Chondrocyte (in vitro differentiated cells): ENCODE measurements at regions not wholly inside any gene's neighbourhood (a gene's known extent, or its start where the extent isn't known, plus 50 kb on each side); places are given as distances from the start of the nearest gene placed in this dataset.

ENCODE experiments used
- DNase-seq: peaks from one replicate; pipeline ENCODE4 v3.0.0; 2021; ENCODE audit warnings: mixed read lengths, low spot score
- H3K27ac Mint-ChIP-seq: one replicate; pipeline ENCODE4 v1.8.0; 2021; ENCODE audit warnings: mild to moderate bottlenecking, moderate library complexity, mixed read lengths; ENCODE audit not compliant: unreplicated experiment
- H3K27me3 Mint-ChIP-seq: 2 replicates; pipeline ENCODE4 v1.8.0; 2021; ENCODE audit warnings: low read depth, mixed read lengths
- H3K36me3 Mint-ChIP-seq: 2 replicates; pipeline ENCODE4 v1.8.0; 2021; ENCODE audit warnings: low read depth, mixed read lengths
- H3K4me1 Mint-ChIP-seq: 2 replicates; pipeline ENCODE4 v1.8.0; 2021; ENCODE audit warnings: low read depth, mild to moderate bottlenecking, mixed read lengths
- H3K4me3 Mint-ChIP-seq: one replicate; pipeline ENCODE4 v1.8.0; 2021; ENCODE audit warnings: mild to moderate bottlenecking, moderate library complexity, mixed read lengths; ENCODE audit not compliant: unreplicated experiment
- H3K9me3 Mint-ChIP-seq: 2 replicates; pipeline ENCODE4 v1.8.0; 2021; ENCODE audit warnings: low read depth, mixed read lengths
- TF ChIP-seq, protein P1 (sequence below): fragments of 200-600 bp; sonication (generic); IDR thresholded peaks from 2 replicates; pipeline ENCODE4 v1.5.0; 2021; ENCODE audit warnings: antibody characterized with exemption, mild to moderate bottlenecking, moderate library complexity

DNA sequence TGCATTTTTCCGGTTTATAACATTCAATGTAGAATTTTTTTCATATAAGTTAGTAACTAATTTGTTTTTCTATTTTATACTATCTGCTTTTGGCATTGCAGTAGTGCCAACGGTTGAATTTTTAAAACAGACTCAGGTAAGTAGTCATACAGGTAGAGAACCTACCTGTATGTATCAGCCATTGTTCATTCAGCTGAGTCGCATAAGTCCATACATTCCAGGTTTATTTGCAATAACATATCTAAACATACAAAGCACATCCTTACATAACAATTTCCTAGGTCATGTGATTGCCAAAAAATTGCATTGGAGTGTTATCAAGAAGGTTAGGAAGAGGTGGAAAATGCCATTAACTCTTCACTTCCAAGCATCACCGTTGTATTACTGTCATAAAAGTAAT lies 1059.3 kb upstream of the CNTN5 start:
- Mint-ChIP-seq H3K4me3 (no peak overlapping the region), H3K36me3 (no peaks in the 10 kb centered on the region), H3K27me3 (no peaks in the 10 kb centered on the region), H3K4me1 (peaks cover 14% of the 10 kb centered on the region), H3K9me3 (no peaks in the 10 kb centered on the region), H3K27ac (no peak overlapping the region)
- DNase-seq: no peak
- TF ChIP-seq, protein P1, sequence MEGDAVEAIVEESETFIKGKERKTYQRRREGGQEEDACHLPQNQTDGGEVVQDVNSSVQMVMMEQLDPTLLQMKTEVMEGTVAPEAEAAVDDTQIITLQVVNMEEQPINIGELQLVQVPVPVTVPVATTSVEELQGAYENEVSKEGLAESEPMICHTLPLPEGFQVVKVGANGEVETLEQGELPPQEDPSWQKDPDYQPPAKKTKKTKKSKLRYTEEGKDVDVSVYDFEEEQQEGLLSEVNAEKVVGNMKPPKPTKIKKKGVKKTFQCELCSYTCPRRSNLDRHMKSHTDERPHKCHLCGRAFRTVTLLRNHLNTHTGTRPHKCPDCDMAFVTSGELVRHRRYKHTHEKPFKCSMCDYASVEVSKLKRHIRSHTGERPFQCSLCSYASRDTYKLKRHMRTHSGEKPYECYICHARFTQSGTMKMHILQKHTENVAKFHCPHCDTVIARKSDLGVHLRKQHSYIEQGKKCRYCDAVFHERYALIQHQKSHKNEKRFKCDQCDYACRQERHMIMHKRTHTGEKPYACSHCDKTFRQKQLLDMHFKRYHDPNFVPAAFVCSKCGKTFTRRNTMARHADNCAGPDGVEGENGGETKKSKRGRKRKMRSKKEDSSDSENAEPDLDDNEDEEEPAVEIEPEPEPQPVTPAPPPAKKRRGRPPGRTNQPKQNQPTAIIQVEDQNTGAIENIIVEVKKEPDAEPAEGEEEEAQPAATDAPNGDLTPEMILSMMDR: no peak

DNA sequence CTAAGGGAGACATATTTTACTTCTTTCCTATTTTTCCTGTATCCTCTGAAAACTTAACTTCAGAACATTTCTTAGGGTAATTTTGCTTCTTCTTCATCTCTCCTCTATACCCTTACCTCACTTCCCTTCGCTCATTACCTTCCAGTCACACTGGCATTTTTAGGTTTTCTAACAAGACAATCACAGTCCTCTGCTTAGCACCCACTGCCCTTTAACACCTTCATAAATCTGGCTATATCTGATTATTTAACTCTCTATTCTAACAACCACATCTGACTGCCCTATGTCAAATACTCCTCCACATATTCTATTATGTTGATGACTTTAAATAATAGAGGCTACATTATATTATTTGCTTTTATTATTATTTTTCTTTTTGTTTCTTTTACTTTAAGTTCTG lies 1058.0 kb upstream of the CNTN5 start:
- no peaks in the 10 kb centered on the region for H3K9me3 Mint-ChIP-seq
- no peaks in the 10 kb centered on the region for H3K36me3 Mint-ChIP-seq
- H3K27me3 Mint-ChIP-seq: no peaks in the 10 kb centered on the region
- no peak overlapping the region for H3K27ac Mint-ChIP-seq
- H3K4me1 Mint-ChIP-seq: peaks cover 16% of the 10 kb centered on the region
- TF ChIP-seq, protein P1: no peak
- DNase-seq: no peak
- H3K4me3 Mint-ChIP-seq: no peak overlapping the region

DNA sequence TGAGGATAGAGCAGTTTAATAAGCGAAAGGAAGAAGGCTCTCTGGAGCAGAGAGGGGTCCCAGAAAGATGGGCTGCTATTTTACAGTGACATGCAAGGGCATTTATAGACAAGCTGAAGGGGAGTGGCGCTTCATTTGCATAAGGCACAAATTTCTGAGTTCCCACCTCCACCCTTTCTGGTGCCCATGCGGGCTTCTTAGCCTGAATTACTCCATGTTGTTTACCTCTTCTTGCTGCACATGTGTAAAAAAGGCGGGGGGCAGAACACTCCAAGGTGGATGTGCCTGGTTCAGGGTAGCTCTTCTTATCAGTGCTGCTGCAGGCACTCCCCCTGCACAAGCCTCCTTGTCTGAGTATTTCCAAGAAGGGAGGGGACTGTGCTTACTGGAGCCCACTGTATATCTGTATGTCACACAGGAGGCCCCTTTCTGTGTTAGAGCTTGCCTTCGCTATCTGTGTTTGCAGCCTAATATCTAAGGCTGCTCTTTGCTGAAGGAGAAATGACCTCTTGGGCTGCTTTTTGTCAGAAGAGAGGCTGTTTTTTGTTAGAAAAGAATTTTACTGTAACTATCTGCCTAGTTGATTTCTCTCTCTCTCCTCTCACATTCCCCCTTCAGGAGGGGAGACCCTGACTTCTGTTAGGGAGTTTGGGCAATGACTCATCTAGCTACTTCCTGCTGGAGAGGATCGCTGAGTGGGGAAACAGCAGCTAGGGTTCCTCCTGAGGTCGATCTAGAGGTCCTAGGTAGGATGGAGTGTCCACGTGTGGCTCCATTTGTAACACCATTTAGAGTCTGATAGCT lies 1057.0 kb upstream of the CNTN5 start:
- H3K4me1 Mint-ChIP-seq: peaks cover 16% of the 10 kb centered on the region
- TF ChIP-seq, protein P1: no peak
- no peak for DNase-seq
- H3K9me3 Mint-ChIP-seq: no peaks in the 10 kb centered on the region
- no peaks in the 10 kb centered on the region for H3K36me3 Mint-ChIP-seq
- no peak overlapping the region for H3K4me3 Mint-ChIP-seq
- no peak overlapping the region for H3K27ac Mint-ChIP-seq
- H3K27me3 Mint-ChIP-seq: no peaks in the 10 kb centered on the region

DNA sequence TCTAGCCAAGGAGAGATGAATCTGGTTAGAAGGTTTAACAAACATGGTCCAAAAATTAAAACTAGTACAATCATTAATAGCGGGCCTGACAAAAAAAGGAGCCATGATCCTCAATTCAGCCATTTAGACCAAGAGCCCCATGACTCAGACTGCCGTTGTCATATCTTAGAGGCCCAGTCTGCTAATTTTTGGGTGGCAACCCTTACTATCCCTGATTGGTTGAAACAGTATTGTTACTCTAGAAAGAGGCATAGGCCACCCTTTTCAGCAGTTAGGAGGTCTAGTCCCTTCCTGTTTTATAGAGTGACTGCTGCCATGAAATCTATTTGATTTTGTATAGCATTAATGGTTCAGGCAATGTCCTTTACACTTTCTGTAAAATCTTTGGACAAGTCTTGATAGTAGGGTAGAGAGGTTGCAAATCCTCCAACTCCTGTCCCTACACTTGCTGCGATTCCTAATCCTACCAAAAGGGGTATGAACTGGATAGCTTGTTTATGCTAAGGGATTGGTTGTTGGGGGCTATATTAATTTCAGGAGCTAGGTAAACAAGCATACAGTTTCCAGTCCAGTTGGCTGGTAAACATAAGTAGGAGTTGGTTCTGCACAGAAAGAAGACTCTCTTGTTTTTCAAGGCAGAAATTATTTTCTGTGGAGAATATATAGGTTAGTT lies 1056.3 kb upstream of the CNTN5 start:
- TF ChIP-seq, protein P1: no peak
- DNase-seq: no peak
- H3K27ac Mint-ChIP-seq: no peak overlapping the region
- no peaks in the 10 kb centered on the region for H3K36me3 Mint-ChIP-seq
- H3K9me3 Mint-ChIP-seq: no peaks in the 10 kb centered on the region
- no peaks in the 10 kb centered on the region for H3K27me3 Mint-ChIP-seq
- peaks cover 16% of the 10 kb centered on the region for H3K4me1 Mint-ChIP-seq
- H3K4me3 Mint-ChIP-seq: no peak overlapping the region

DNA sequence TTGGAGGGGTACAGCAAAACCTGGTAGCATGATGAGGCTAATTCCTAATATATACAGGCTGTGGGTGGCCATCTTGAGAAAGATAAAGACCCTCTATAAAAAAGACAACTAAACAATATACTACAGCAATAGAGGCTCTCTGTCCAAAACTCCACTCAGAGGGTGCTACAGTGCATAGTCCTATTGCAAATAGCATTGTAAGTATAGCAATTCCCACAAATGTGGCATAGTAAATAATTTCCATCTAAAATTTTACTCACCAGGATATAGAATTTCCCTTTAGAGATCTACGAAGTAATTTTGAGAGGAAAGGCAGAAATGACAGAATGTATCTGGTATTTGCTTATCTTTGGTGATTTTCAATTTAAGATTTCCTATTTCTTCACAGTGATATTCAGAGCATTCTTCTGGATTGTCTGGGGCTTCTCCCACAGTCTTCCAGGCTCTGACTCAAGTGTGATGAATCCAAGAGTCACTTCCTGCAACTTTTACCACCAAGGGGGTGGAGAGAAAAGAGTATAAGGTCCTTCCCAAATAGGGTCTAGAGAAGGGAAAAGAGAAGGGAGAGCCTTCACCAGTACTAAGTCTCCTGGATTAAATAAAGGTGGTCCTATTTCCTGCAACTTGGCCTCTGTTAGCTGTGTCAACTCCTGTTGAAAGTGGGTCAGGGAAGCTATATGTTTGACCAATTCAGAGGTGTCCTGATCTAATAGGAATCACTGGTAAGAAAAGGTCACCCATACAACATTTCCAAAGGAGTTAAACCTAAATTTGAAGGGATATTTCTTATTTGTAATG lies 1054.7 kb upstream of the CNTN5 start:
- TF ChIP-seq, protein P1: no peak

More for the DNA sequence above, 1054.7 kb upstream of the CNTN5 start:
- H3K36me3 Mint-ChIP-seq: no peaks in the 10 kb centered on the region
- peak overlapping the region; percentile 24 for H3K27ac Mint-ChIP-seq
- peaks cover 16% of the 10 kb centered on the region for H3K4me1 Mint-ChIP-seq
- H3K9me3 Mint-ChIP-seq: no peaks in the 10 kb centered on the region
- no peaks in the 10 kb centered on the region for H3K27me3 Mint-ChIP-seq
- no peak overlapping the region for H3K4me3 Mint-ChIP-seq
- DNase-seq: no peak
